SK-N-SH (cell line): ENCODE measurements at regions not wholly inside any gene's neighbourhood (a gene's known extent, or its start where the extent isn't known, plus 50 kb on each side); places are given as distances from the start of the nearest gene placed in this dataset.

Source experiments
- CTCF ChIA-PET: fragments of 300-600, 350-600 bp; formaldehyde crosslinking; extraction: SDS; loops from one replicate; lab custom pipeline; 2021; lab: Yijun Ruan, JAX
- POLR2A ChIA-PET: fragments of 350-600 bp; sonication (Branson Sonifier 250); formaldehyde crosslinking; extraction: SDS; loops from one replicate; lab custom pipeline; 2020; ENCODE audit warnings: antibody characterized with exemption, inconsistent platforms; lab: Yijun Ruan, JAX
- DNase-seq: peaks from one replicate; pipeline ENCODE4 v3.0.0; 2012
- H2AFZ ChIP-seq: fragments of 200-600 bp; sonication (generic); 2 replicates; pipeline ENCODE4 v1.8.1; 2016; ENCODE audit warnings: antibody characterized with exemption, mild to moderate bottlenecking, low read depth
- H3F3A ChIP-seq: fragments of 200-600 bp; sonication (generic); replicated peaks from 2 replicates; pipeline ENCODE3; 2016; ENCODE audit warnings: antibody characterized with exemption, mild to moderate bottlenecking; ENCODE audit not compliant: insufficient read depth
- H3K27ac ChIP-seq, 2 experiments: fragments of 200-500 bp in 1 of 2; fragments of 200-600 bp in 1 of 2; sonication (Bioruptor generic) in 1 of 2; sonication (generic), shearing (Covaris generic) in 1 of 2; 2 replicates each; pipeline versions ENCODE4 v1.5.1 to v1.6.1; 2014 to 2016; ENCODE audit warnings: low read depth in 2 of 2, inconsistent platforms in 1 of 2, low read length in 1 of 2, mild to moderate bottlenecking in 1 of 2, mixed read lengths in 1 of 2
- H3K27me3 ChIP-seq: fragments of 200-600 bp; sonication (generic), shearing (Covaris generic); 2 replicates; pipeline ENCODE4 v1.6.1; 2016; ENCODE audit warnings: mixed run types; ENCODE audit not compliant: insufficient read depth
- H3K36me3 ChIP-seq, 2 experiments: fragments of 200-500 bp in 1 of 2; fragments of 200-600 bp in 1 of 2; sonication (Bioruptor generic) in 1 of 2; sonication (generic) in 1 of 2; replicated peaks in 1 of 2; 2 replicates each; pipeline versions ENCODE3 to v1.5.1; 2014 to 2016; ENCODE audit warnings: low read length in 1 of 2, mild to moderate bottlenecking in 1 of 2; ENCODE audit not compliant: insufficient read depth in 2 of 2, control insufficient read depth in 1 of 2
- H3K4me1 ChIP-seq, 2 experiments: fragments of 200-500 bp in 1 of 2; fragments of 200-600 bp in 1 of 2; sonication (Bioruptor generic) in 1 of 2; sonication (generic), shearing (Covaris generic) in 1 of 2; 2 replicates each; pipeline versions ENCODE4 v1.5.1 to v1.6.1; 2014 to 2016; ENCODE audit warnings: low read depth in 1 of 2, low read length in 1 of 2, mixed run types in 1 of 2; ENCODE audit not compliant: insufficient read depth in 2 of 2, control insufficient read depth in 1 of 2
- H3K4me2 ChIP-seq: fragments of 200-600 bp; sonication (generic), shearing (Covaris generic); 2 replicates; pipeline ENCODE4 v1.6.1; 2017; ENCODE audit warnings: mixed run types
- H3K4me3 ChIP-seq, 2 experiments: fragments of 200-500 bp in 1 of 2; fragments of 200-600 bp in 1 of 2; sonication (Bioruptor generic) in 1 of 2; sonication (generic), shearing (Covaris generic) in 1 of 2; 2 replicates each; pipeline versions ENCODE4 v1.5.1 to v1.8.1; 2014 to 2016; ENCODE audit warnings: low read depth in 2 of 2, inconsistent platforms in 1 of 2, low read length in 1 of 2, mild to moderate bottlenecking in 1 of 2, mixed read lengths in 1 of 2, moderate library complexity in 1 of 2
- H3K79me2 ChIP-seq: fragments of 200-600 bp; sonication (generic); 2 replicates; pipeline ENCODE4 v1.8.1; 2017; ENCODE audit warnings: mild to moderate bottlenecking; ENCODE audit not compliant: insufficient read depth
- H3K9ac ChIP-seq: fragments of 200-600 bp; sonication (generic); 2 replicates; pipeline ENCODE4 v1.6.1; 2017; ENCODE audit warnings: mixed run types
- H3K9me2 ChIP-seq: fragments of 200-600 bp; sonication (generic); 2 replicates; pipeline ENCODE4 v1.6.1; 2017; ENCODE audit warnings: mixed run types
- H3K9me3 ChIP-seq: fragments of 200-600 bp; sonication (generic); 2 replicates; pipeline ENCODE4 v1.6.1; 2017; ENCODE audit warnings: mixed run types, mild to moderate bottlenecking, moderate library complexity
- H4K20me1 ChIP-seq: fragments of 200-600 bp; sonication (generic); 2 replicates; pipeline ENCODE4 v1.6.1; 2017; ENCODE audit warnings: mild to moderate bottlenecking, mixed run types; ENCODE audit not compliant: insufficient read depth
- EP300 ChIP-seq, 2 experiments: IDR thresholded peaks; 2 replicates each; pipeline versions ENCODE4 v1.4.0 to v1.6.1; 2012; ENCODE audit warnings: borderline replicate concordance in 1 of 2, low read depth in 1 of 2, low read length in 1 of 2
- EZH2phosphoT487 ChIP-seq: fragments of 200-600 bp; sonication (generic); IDR thresholded peaks from 2 replicates; pipeline ENCODE4 v1.6.1; 2017; ENCODE audit warnings: low read depth, mixed run types, mild to moderate bottlenecking, antibody characterized with exemption, moderate library complexity, borderline replicate concordance
- FOSL2 ChIP-seq: IDR thresholded peaks from 2 replicates; pipeline ENCODE4 v1.4.0; 2012; ENCODE audit warnings: low read depth, mild to moderate bottlenecking, moderate library complexity, borderline replicate concordance
- FOXJ3 ChIP-seq: sonication (generic); formaldehyde crosslinking; IDR thresholded peaks from 2 replicates; pipeline ENCODE4 v1.5.1; 2020; ENCODE audit warnings: mild to moderate bottlenecking, missing genetic modification reagents
- FOXM1 ChIP-seq: IDR thresholded peaks from 2 replicates; pipeline ENCODE4 v1.4.0; 2012; ENCODE audit warnings: low read depth, mild to moderate bottlenecking
- GABPA ChIP-seq: IDR thresholded peaks from 2 replicates; pipeline ENCODE4 v1.4.0; 2012; ENCODE audit warnings: low read depth, mild to moderate bottlenecking
- GATA2 ChIP-seq: sonication (generic); formaldehyde crosslinking; IDR thresholded peaks from 2 replicates; pipeline ENCODE4 v1.5.0; 2020; ENCODE audit warnings: mild to moderate bottlenecking, missing genetic modification reagents
- NFIC ChIP-seq: IDR thresholded peaks from 2 replicates; pipeline ENCODE4 v1.4.0; 2012; ENCODE audit warnings: borderline replicate concordance
- RAD21 ChIP-seq: IDR thresholded peaks from 2 replicates; pipeline ENCODE4 v1.6.1; 2012; ENCODE audit warnings: mild to moderate bottlenecking, low read length
- RCOR1 ChIP-seq: fragments of 150-350 bp; IDR thresholded peaks from 2 replicates; pipeline ENCODE4 v1.6.1; 2017; ENCODE audit warnings: antibody characterized with exemption, low read length
- SIN3A ChIP-seq: IDR thresholded peaks from 2 replicates; pipeline ENCODE4 v1.6.1; 2012; ENCODE audit warnings: low read depth, mild to moderate bottlenecking, low read length, moderate library complexity, borderline replicate concordance
- TAF1 ChIP-seq: IDR thresholded peaks from 2 replicates; pipeline ENCODE4 v1.6.1; 2012; ENCODE audit warnings: low read depth, mild to moderate bottlenecking, low read length, moderate library complexity, borderline replicate concordance
- YY1 ChIP-seq: IDR thresholded peaks from 2 replicates; pipeline ENCODE4 v1.4.0; 2012; ENCODE audit warnings: low read depth, mild to moderate bottlenecking
- WGBS: methylation state at CpG from one replicate; pipeline ENCODE4 v1.1.6; 2017; ENCODE audit warnings: low lambda C conversion rate; 5-methylcytosine and 5-hydroxymethylcytosine counted together
- TF ChIP-seq, protein P1 (sequence below): fragments of 150-350 bp; IDR thresholded peaks from 2 replicates; pipeline ENCODE4 v1.6.1; 2016; ENCODE audit warnings: mild to moderate bottlenecking, low read depth, low read length
- TF ChIP-seq, protein P2 (sequence below): IDR thresholded peaks from 2 replicates; pipeline ENCODE4 v1.4.0; 2012; ENCODE audit warnings: low read depth, borderline replicate concordance
- TF ChIP-seq, protein P3 (sequence below): fragments of 200-600 bp; sonication (generic); IDR thresholded peaks from 2 replicates; pipeline ENCODE4 v1.6.1; 2017; ENCODE audit warnings: antibody characterized with exemption, mild to moderate bottlenecking, moderate library complexity
- TF ChIP-seq, protein P4 (sequence below): IDR thresholded peaks from 2 replicates; pipeline ENCODE4 v1.4.0; 2012; ENCODE audit warnings: low read depth, borderline replicate concordance
- TF ChIP-seq, protein P5 (sequence below): IDR thresholded peaks from 2 replicates; pipeline ENCODE4; 2012

DNA sequence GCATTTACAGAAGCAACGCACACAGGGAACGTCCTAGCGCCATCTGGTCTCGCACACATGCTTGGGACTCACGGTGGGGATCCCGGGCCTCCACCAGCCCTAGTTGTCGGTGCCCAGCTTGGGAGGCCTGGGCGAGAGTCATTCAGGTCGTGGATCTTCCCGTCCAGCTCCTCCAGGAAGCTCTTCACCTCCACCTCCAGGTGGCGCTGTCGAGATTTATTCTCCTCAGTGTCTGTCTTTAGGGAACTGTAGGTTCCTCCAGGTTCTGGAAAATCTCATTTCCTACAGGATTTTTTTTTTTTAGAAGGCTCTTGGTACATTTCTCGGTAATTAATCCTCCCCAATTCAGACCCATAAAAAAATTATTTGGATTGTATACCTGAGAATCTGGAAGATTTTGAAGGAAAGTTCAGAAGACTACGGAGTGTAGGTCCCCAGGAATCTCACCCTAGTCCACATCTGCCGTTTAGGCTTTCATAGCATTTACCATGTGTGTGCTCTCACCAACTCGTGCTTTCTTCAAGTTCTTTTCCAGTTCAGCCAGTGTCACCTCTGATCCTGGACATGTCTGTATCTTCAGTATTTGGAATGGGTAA lies 910.0 kb downstream of the TMEM121 start:
- ChIA-PET CTCF (no interaction called here), POLR2A (no interaction called here)
- Histone ChIP-seq H4K20me1 (no peaks in the 10 kb centered on the region), H3K9me3 (no peaks in the 10 kb centered on the region), H3K9ac (no peak overlapping the region), H3K9me2 (no peaks in the 10 kb centered on the region), H3F3A (no peaks in the 10 kb centered on the region), H3K4me1 (no peaks in the 10 kb centered on the region), H3K4me2 (no peak overlapping the region), H3K79me2 (no peaks in the 10 kb centered on the region), H2AFZ (no peak overlapping the region), H3K4me3 (no peak overlapping the region), H3K36me3 (no peaks in the 10 kb centered on the region), H3K27ac (no peak overlapping the region), H3K27me3 (no peaks in the 10 kb centered on the region)
- TF ChIP-seq EP300 (IDR thresholded peaks at IDR 0.05; ENCODE audit: borderline replicate concordance in 1 of 2, low read depth in 1 of 2, low read length in 1 of 2) (no peak), FOXJ3 (no peak), FOXM1 (no peak)
- TF ChIP-seq, protein P1, sequence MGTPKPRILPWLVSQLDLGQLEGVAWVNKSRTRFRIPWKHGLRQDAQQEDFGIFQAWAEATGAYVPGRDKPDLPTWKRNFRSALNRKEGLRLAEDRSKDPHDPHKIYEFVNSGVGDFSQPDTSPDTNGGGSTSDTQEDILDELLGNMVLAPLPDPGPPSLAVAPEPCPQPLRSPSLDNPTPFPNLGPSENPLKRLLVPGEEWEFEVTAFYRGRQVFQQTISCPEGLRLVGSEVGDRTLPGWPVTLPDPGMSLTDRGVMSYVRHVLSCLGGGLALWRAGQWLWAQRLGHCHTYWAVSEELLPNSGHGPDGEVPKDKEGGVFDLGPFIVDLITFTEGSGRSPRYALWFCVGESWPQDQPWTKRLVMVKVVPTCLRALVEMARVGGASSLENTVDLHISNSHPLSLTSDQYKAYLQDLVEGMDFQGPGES = no peak
- TF ChIP-seq, protein P2, sequence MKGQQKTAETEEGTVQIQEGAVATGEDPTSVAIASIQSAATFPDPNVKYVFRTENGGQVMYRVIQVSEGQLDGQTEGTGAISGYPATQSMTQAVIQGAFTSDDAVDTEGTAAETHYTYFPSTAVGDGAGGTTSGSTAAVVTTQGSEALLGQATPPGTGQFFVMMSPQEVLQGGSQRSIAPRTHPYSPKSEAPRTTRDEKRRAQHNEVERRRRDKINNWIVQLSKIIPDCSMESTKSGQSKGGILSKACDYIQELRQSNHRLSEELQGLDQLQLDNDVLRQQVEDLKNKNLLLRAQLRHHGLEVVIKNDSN = no peak
- WGBS = 40% methylated on average over 1 of the region's 16 CpGs
- DNase-seq = no peak

DNA sequence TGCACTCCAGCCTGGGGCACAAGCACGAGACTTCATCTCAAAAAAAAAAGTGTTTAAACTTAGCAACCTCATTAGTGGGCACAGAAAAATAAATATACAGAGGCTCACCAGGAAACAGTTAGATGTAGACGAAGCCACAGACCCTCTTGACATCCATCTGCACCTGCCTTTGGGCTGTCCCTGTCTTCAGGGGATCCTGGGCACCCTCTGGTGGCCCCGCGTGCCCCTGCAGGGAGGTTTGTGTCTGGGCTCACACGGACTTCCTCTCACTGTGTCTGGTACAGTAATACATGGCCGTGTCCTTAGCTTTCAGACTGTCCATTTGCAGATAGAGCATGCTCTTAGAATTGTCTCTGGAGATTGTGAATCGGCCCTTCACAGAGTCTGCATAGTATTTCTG lies 916.5 kb downstream of the TMEM121 start:
- no peak overlapping the region for H2AFZ ChIP-seq
- ChIA-PET CTCF (no interaction called here), POLR2A (no interaction called here)
- no peaks in the 10 kb centered on the region for H4K20me1 ChIP-seq
- no peaks in the 10 kb centered on the region for H3K4me1 ChIP-seq
- DNase-seq = no peak
- H3F3A ChIP-seq = no peaks in the 10 kb centered on the region
- no peaks in the 10 kb centered on the region for H3K36me3 ChIP-seq
- no peaks in the 10 kb centered on the region for H3K27me3 ChIP-seq
- H3K9me2 ChIP-seq = no peaks in the 10 kb centered on the region
- no peak overlapping the region for H3K9ac ChIP-seq
- H3K4me3 ChIP-seq = no peak overlapping the region
- H3K27ac ChIP-seq = no peak overlapping the region
- H3K79me2 ChIP-seq = no peaks in the 10 kb centered on the region
- H3K9me3 ChIP-seq = no peaks in the 10 kb centered on the region
- no peak overlapping the region for H3K4me2 ChIP-seq
- no CpG with 5 or more reads among the region's 7 CpGs for WGBS
- TF ChIP-seq, protein P2 = no peak
- TF ChIP-seq GABPA = no peak
- TF ChIP-seq FOXM1 = no peak
- no peak for TF ChIP-seq TAF1
- TF ChIP-seq NFIC = no peak
- TF ChIP-seq EZH2phosphoT487 = no peak
- TF ChIP-seq YY1 = no peak
- TF ChIP-seq, protein P3, sequence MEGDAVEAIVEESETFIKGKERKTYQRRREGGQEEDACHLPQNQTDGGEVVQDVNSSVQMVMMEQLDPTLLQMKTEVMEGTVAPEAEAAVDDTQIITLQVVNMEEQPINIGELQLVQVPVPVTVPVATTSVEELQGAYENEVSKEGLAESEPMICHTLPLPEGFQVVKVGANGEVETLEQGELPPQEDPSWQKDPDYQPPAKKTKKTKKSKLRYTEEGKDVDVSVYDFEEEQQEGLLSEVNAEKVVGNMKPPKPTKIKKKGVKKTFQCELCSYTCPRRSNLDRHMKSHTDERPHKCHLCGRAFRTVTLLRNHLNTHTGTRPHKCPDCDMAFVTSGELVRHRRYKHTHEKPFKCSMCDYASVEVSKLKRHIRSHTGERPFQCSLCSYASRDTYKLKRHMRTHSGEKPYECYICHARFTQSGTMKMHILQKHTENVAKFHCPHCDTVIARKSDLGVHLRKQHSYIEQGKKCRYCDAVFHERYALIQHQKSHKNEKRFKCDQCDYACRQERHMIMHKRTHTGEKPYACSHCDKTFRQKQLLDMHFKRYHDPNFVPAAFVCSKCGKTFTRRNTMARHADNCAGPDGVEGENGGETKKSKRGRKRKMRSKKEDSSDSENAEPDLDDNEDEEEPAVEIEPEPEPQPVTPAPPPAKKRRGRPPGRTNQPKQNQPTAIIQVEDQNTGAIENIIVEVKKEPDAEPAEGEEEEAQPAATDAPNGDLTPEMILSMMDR = no peak
- no peak for TF ChIP-seq FOXJ3
- TF ChIP-seq, protein P4, sequence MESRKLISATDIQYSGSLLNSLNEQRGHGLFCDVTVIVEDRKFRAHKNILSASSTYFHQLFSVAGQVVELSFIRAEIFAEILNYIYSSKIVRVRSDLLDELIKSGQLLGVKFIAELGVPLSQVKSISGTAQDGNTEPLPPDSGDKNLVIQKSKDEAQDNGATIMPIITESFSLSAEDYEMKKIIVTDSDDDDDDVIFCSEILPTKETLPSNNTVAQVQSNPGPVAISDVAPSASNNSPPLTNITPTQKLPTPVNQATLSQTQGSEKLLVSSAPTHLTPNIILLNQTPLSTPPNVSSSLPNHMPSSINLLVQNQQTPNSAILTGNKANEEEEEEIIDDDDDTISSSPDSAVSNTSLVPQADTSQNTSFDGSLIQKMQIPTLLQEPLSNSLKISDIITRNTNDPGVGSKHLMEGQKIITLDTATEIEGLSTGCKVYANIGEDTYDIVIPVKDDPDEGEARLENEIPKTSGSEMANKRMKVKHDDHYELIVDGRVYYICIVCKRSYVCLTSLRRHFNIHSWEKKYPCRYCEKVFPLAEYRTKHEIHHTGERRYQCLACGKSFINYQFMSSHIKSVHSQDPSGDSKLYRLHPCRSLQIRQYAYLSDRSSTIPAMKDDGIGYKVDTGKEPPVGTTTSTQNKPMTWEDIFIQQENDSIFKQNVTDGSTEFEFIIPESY = no peak
- no peak for TF ChIP-seq RAD21
- no peak for TF ChIP-seq GATA2 (CRISPR knock-in tag)
- TF ChIP-seq RCOR1 = no peak
- TF ChIP-seq FOSL2 = no peak
- TF ChIP-seq, protein P5, sequence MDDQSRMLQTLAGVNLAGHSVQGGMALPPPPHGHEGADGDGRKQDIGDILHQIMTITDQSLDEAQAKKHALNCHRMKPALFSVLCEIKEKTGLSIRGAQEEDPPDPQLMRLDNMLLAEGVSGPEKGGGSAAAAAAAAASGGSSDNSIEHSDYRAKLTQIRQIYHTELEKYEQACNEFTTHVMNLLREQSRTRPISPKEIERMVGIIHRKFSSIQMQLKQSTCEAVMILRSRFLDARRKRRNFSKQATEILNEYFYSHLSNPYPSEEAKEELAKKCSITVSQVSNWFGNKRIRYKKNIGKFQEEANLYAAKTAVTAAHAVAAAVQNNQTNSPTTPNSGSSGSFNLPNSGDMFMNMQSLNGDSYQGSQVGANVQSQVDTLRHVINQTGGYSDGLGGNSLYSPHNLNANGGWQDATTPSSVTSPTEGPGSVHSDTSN = no peak
- TF ChIP-seq SIN3A = no peak
- TF ChIP-seq, protein P1 = no peak
